OCI-LY7 (cell line): ENCODE measurements at regions not wholly inside any gene's neighbourhood (a gene's known extent, or its start where the extent isn't known, plus 50 kb on each side); places are given as distances from the start of the nearest gene placed in this dataset.

Experiments used
- EZH2phosphoT487 ChIP-seq: fragments of 200-600 bp; sonication (generic); IDR thresholded peaks from 2 replicates; pipeline ENCODE4 v1.6.1; 2018; ENCODE audit warnings: low read depth, borderline replicate concordance, mild to moderate bottlenecking, mixed run types, antibody characterized with exemption, low read length, moderate library complexity, mixed read lengths
- TF ChIP-seq, protein P1 (sequence below): fragments of 200-600 bp; sonication (generic); conservative IDR thresholded peaks from 2 replicates; pipeline ENCODE4 v1.5.1; 2014; ENCODE audit warnings: mild to moderate bottlenecking, antibody characterized with exemption, low read length, moderate library complexity, mixed read lengths

DNA sequence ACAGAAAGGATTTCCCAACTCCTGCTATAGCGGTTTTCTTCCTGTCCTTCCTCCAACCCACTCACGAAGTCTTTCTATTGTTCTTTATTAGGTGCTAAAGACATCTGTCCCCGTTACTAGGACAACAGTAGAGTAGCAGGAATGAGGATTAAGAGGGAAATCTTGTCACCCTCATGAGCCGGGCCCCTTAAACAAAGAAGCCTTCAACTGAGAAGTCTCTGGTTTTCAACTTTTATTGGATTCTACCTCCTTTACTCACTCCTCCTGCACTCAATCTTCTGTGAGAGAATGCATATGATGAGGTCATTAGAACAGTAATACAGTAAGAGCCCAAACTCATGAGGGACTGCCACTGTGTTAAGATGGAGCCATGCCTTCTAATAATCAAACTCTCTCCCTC, 206.3 kb downstream of the OMA1 start:
- TF ChIP-seq, protein P1, sequence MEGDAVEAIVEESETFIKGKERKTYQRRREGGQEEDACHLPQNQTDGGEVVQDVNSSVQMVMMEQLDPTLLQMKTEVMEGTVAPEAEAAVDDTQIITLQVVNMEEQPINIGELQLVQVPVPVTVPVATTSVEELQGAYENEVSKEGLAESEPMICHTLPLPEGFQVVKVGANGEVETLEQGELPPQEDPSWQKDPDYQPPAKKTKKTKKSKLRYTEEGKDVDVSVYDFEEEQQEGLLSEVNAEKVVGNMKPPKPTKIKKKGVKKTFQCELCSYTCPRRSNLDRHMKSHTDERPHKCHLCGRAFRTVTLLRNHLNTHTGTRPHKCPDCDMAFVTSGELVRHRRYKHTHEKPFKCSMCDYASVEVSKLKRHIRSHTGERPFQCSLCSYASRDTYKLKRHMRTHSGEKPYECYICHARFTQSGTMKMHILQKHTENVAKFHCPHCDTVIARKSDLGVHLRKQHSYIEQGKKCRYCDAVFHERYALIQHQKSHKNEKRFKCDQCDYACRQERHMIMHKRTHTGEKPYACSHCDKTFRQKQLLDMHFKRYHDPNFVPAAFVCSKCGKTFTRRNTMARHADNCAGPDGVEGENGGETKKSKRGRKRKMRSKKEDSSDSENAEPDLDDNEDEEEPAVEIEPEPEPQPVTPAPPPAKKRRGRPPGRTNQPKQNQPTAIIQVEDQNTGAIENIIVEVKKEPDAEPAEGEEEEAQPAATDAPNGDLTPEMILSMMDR, result no peak
- no peak for TF ChIP-seq EZH2phosphoT487
